ENCODE measurements at regions not wholly inside any gene's neighbourhood (a gene's known extent, or its start where the extent isn't known, plus 50 kb on each side); places are given as distances from the start of the nearest gene placed in this dataset.

DNA sequence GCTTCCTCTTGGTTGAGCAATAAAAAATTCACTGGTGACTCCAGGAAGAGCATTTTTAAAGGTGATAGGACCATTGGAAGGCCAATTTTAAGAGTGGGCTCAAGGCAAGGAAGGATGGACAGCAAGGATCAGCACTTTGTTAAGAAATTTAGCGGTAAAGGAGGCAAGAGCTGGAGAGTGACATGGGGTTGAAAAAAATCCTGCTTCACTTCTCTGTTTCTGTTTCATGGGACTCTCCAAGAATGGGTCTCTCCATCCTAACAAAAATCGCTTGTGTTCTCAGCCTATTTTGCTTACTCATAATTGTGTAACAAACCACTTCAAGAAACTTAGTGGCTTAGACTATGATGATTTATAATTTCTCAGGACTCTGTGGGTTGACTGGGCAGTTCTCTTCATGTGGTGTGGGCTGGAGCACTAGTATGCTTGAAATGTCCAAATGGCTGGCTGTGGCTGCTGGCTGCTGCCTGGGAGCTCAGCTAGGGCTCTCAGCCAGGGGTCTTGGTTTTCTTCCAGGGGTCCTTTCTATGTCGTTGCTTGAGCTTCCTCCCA is 59.8 kb upstream of the ZNRF2 start:
- peak; percentile 86 for DNase-seq (ENCODE audit: low read depth)
- no peak overlapping the region for H3K4me3 ChIP-seq (ENCODE audit: control insufficient read depth, low read depth, low read length)
- TF ChIP-seq, protein P1, sequence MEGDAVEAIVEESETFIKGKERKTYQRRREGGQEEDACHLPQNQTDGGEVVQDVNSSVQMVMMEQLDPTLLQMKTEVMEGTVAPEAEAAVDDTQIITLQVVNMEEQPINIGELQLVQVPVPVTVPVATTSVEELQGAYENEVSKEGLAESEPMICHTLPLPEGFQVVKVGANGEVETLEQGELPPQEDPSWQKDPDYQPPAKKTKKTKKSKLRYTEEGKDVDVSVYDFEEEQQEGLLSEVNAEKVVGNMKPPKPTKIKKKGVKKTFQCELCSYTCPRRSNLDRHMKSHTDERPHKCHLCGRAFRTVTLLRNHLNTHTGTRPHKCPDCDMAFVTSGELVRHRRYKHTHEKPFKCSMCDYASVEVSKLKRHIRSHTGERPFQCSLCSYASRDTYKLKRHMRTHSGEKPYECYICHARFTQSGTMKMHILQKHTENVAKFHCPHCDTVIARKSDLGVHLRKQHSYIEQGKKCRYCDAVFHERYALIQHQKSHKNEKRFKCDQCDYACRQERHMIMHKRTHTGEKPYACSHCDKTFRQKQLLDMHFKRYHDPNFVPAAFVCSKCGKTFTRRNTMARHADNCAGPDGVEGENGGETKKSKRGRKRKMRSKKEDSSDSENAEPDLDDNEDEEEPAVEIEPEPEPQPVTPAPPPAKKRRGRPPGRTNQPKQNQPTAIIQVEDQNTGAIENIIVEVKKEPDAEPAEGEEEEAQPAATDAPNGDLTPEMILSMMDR (conservative IDR thresholded peaks at IDR 0.05; ENCODE audit: control insufficient read depth, insufficient read depth, low read depth, low read length) = no peak

DNA sequence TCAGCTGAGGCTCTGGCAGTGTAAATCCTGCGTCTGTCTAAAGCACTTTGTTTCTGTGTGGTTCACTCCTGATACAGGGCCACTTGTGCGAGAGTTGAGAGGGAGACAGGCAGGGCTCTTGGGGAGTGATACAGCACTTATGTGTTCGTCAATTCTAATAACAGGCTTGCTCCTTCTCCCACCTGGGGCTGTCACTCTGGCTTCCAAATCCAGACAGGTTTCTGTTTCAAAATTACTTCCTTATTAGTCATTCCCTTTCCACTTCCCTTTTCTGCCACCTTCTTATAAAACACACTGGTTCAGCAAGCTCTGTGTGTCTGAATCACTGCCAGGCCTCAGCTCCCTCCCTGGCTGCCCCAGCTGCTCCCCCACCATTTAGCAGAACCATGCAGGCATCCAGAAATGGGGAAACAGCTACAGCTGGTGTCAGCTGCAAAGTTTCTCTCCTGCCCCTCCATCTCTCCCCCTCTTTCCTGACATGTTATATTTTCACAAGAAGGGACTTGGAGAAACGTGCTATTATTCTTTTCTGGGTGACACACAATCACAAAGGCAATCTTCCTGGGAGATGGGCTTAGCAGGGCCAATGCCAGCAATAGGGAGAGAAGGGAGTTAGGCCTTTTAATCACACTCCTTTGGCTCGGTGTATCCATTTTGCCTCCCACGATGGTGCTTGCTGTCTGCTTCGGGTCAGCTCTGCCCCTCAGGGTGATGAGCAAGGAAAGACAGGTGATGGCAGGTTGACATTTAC is 58.4 kb upstream of the ZNRF2 start:
- TF ChIP-seq, protein P1 (conservative IDR thresholded peaks at IDR 0.05; ENCODE audit: control insufficient read depth, insufficient read depth, low read depth, low read length) = no peak
- peak; percentile 22 for DNase-seq (ENCODE audit: low read depth)

DNA sequence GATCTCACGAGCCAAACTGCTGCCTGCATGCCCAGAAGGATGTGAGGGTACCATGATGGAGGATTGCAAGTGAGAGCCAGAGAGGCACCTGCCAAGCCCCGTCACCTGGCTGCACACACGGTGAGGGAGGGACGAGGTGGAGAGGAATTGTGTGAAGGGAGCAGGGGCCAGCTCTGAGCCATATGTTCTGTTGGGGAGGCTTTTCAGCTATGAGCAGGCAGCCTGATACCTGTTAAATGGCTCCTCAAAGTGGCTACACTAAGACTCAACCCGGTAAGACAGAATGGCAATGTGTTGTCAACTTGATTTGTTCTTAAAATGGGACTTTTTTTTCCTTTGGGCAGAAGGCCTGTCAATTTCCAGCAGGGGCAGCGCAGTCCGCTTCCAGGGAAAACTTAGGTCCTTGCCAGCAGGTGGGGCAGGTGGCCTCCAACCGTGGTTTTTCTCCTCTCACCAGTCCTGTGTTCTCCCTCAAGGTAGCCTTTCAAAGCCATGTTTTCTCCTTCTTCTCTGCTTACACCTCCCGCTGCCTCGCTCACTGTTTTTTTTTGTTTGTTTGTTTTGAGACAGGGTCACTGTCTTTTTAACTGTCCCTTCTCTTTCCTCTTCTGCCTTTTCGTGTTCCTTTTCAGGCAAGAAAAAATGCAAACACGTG is 57.7 kb upstream of the ZNRF2 start:
- TF ChIP-seq, protein P1 (conservative IDR thresholded peaks at IDR 0.05; ENCODE audit: control insufficient read depth, insufficient read depth, low read depth, low read length) = no peak
- no peak overlapping the region for H3K4me3 ChIP-seq (ENCODE audit: control insufficient read depth, low read depth, low read length)
- DNase-seq (ENCODE audit: low read depth) = no peak

More for the DNA sequence above, 58.4 kb upstream of the ZNRF2 start:
- no peak overlapping the region for H3K4me3 ChIP-seq (ENCODE audit: control insufficient read depth, low read depth, low read length)

DNA sequence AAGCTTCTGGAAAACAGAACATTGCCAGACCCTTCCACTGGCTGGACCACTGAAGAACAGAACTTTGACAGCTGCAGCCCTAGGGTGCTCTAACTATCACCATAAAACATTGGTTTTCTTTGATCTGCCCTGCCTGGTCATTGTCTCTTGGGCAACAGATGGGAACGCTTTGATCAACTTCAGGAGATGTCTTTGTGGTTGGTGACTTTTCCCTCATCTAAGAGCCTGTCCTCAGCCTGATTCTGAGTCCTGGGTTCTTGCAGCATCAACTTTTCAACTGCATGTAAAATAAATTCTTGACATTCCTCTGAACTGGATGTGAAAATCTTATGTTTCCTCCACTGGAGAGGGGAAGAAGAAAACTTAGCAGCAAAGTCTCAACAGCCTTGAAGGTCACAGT is 53.1 kb upstream of the ZNRF2 start:
- TF ChIP-seq, protein P1 (conservative IDR thresholded peaks at IDR 0.05; ENCODE audit: control insufficient read depth, insufficient read depth, low read depth, low read length) = no peak
- no peak overlapping the region for H3K4me3 ChIP-seq (ENCODE audit: control insufficient read depth, low read depth, low read length)
- no peak for DNase-seq (ENCODE audit: low read depth)

DNA sequence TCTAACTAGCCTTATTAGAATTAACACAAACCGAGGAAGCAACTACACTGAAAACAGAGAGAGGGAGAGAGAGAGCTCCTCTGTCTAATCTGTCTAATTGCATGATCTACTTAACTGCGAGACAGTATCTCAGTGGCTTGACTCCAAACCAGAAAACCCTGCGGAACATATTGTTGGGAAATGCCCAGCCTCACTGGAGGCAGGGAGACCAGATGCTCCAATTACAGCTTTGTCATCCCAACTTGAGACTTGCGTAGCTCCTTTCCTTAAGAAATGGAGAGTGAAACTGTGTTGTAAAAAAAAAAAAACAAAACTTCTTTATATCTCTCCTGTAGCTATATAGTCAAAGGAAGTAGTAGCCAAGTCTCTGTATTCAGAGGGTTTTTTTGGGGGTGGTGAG is 52.0 kb upstream of the ZNRF2 start:
- TF ChIP-seq, protein P1 (conservative IDR thresholded peaks at IDR 0.05; ENCODE audit: control insufficient read depth, insufficient read depth, low read depth, low read length) = no peak
- H3K4me3 ChIP-seq (ENCODE audit: control insufficient read depth, low read depth, low read length) = no peak overlapping the region
- DNase-seq (ENCODE audit: low read depth) = no peak

All from fibroblast of mammary gland (primary cell).